ENCODE measurements at regions not wholly inside any gene's neighbourhood (a gene's known extent, or its start where the extent isn't known, plus 50 kb on each side); places are given as distances from the start of the nearest gene placed in this dataset.

GRCh38 chr12:105725054-105725453, 394.6 kb downstream of the C12orf75 start:
- Mint-ChIP-seq H3K27ac (no peak overlapping the region), H3K27me3 (peaks cover 4% of the 10 kb centered on the region), H3K4me3 (no peak overlapping the region), H3K36me3 (no peaks in the 10 kb centered on the region), H3K4me1 (no peaks in the 10 kb centered on the region), H3K9me3 (no peaks in the 10 kb centered on the region)

DNA sequence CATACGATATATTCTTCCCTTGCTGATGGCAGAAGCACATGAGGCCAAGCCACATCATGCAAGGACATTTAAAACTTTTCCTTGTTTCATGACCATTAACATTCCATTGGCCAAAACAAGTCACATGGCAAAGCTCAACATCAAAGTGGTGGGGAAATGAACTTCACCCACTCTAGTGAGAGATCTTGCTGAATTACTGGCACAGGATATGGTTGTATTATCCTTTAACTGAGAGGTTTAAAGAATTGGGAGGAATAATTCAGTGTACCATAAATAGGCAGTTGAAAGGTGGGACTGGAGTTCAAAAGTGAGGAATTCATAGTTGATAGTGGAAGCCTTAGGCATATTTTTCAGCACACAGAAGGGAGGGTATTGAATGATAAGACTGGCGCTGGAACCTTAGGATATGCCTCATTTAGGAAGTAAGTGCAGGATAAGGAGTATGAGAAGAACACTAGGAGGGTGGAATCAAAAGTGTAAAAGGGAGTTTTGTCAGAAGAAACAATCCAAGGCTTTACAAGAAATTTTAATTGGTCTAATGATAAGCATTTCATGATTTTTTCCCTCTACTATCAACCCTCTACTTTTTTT, 398.8 kb downstream of the C12orf75 start:
- H3K27me3 Mint-ChIP-seq, result peaks cover 4% of the 10 kb centered on the region
- H3K9me3 Mint-ChIP-seq, result no peaks in the 10 kb centered on the region
- H3K27ac Mint-ChIP-seq, result no peak overlapping the region
- H3K36me3 Mint-ChIP-seq, result no peaks in the 10 kb centered on the region
- no peak overlapping the region for H3K4me3 Mint-ChIP-seq
- no peaks in the 10 kb centered on the region for H3K4me1 Mint-ChIP-seq

- Mint-ChIP-seq H3K27me3 (peaks cover 4% of the 10 kb centered on the region), H3K36me3 (no peaks in the 10 kb centered on the region), H3K4me3 (no peak overlapping the region), H3K9me3 (no peaks in the 10 kb centered on the region), H3K4me1 (no peaks in the 10 kb centered on the region), H3K27ac (no peak overlapping the region)
Measured at GRCh38 chr12:105729926-105730325, 399.4 kb downstream of the C12orf75 start.

- Mint-ChIP-seq H3K4me1 (no peaks in the 10 kb centered on the region), H3K27me3 (no peaks in the 10 kb centered on the region), H3K27ac (no peak overlapping the region), H3K9me3 (no peaks in the 10 kb centered on the region), H3K36me3 (no peaks in the 10 kb centered on the region), H3K4me3 (no peak overlapping the region)
Measured at GRCh38 chr12:105733579-105733978, 403.1 kb downstream of the C12orf75 start.

GRCh38 chr12:105736498-105736897, 402.3 kb downstream of the NUAK1 start:
- H3K36me3 Mint-ChIP-seq, result no peaks in the 10 kb centered on the region
- no peaks in the 10 kb centered on the region for H3K9me3 Mint-ChIP-seq
- no peak overlapping the region for H3K4me3 Mint-ChIP-seq
- H3K27ac Mint-ChIP-seq, result no peak overlapping the region
- H3K27me3 Mint-ChIP-seq, result no peaks in the 10 kb centered on the region
- no peaks in the 10 kb centered on the region for H3K4me1 Mint-ChIP-seq

DNA sequence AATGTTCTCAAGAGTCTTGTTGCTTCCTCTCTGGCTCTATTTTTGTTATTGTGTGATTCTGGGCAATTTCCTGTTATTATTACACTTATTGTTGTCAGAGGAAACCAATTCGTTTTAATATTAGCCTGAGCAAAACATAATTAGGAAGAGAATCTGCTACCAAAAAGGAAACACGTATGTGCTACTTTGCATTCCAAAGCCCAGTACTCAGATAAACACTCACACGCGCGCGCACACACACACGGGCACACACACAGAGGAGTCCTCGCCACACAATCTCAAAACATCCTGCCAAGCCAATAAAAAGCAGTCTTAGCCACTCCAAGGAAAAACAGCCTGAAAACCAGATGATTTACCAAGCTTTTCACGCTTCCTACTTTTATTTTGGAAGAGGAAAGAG, 400.7 kb downstream of the NUAK1 start:
- no peak overlapping the region for H3K4me3 Mint-ChIP-seq
- H3K36me3 Mint-ChIP-seq, result no peaks in the 10 kb centered on the region
- H3K9me3 Mint-ChIP-seq, result no peaks in the 10 kb centered on the region
- H3K27ac Mint-ChIP-seq, result no peak overlapping the region
- H3K4me1 Mint-ChIP-seq, result no peaks in the 10 kb centered on the region
- H3K27me3 Mint-ChIP-seq, result peaks cover 3% of the 10 kb centered on the region

- H3K27me3 Mint-ChIP-seq, result peaks cover 3% of the 10 kb centered on the region
- H3K36me3 Mint-ChIP-seq, result no peaks in the 10 kb centered on the region
- no peaks in the 10 kb centered on the region for H3K9me3 Mint-ChIP-seq
- no peak overlapping the region for H3K27ac Mint-ChIP-seq
- no peak overlapping the region for H3K4me3 Mint-ChIP-seq
- H3K4me1 Mint-ChIP-seq, result no peaks in the 10 kb centered on the region
Measured at GRCh38 chr12:105740369-105740768, 398.4 kb downstream of the NUAK1 start.

GRCh38 chr12:105740970-105741725, 397.6 kb downstream of the NUAK1 start:
- no peaks in the 10 kb centered on the region for H3K9me3 Mint-ChIP-seq
- H3K27me3 Mint-ChIP-seq, result peaks cover 3% of the 10 kb centered on the region
- no peak overlapping the region for H3K4me3 Mint-ChIP-seq
- H3K27ac Mint-ChIP-seq, result no peak overlapping the region
- no peaks in the 10 kb centered on the region for H3K36me3 Mint-ChIP-seq
- no peaks in the 10 kb centered on the region for H3K4me1 Mint-ChIP-seq

- Mint-ChIP-seq H3K27me3 (peaks cover 3% of the 10 kb centered on the region), H3K4me1 (no peaks in the 10 kb centered on the region), H3K27ac (no peak overlapping the region), H3K36me3 (no peaks in the 10 kb centered on the region), H3K4me3 (no peak overlapping the region), H3K9me3 (no peaks in the 10 kb centered on the region)
Measured at GRCh38 chr12:105741786-105742566, 396.8 kb downstream of the NUAK1 start.

- Mint-ChIP-seq H3K9me3 (no peaks in the 10 kb centered on the region), H3K27me3 (peaks cover 3% of the 10 kb centered on the region), H3K36me3 (no peaks in the 10 kb centered on the region), H3K27ac (no peak overlapping the region), H3K4me3 (no peak overlapping the region), H3K4me1 (no peaks in the 10 kb centered on the region)
Measured at GRCh38 chr12:105742567-105742874, 396.2 kb downstream of the NUAK1 start.

DNA sequence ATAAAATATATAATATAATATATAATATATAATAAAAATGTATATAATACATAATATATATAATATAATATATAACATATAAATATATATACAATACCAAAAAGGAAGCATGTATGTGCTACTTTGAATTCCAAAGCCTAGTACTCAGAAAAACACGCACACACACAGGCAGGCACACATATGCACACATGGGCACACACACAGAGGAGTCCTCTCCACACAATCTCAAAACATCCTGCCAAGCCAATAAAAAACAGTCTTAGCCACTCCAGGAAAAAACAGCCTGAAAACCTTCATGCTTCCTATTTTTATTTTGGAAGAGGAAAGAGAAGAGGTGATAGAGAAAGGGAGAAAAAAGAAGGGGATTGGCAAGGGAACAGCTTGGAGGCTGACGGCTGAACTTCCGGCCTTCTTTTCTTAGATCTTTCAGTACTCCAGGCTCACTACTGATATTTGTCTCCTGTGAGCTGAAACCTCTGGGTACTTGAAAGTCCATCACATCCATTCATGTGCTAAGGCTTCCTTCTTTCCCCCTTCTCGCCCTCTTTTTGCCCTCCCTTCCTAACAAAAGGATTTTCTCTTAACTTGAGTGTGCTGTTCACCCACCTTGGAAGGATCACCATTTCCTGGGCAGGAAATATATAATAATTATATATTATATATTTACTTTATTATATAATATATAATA, 394.2 kb downstream of the NUAK1 start:
- no peak overlapping the region for H3K4me3 Mint-ChIP-seq
- no peaks in the 10 kb centered on the region for H3K4me1 Mint-ChIP-seq
- peaks cover 3% of the 10 kb centered on the region for H3K27me3 Mint-ChIP-seq
- H3K36me3 Mint-ChIP-seq, result no peaks in the 10 kb centered on the region
- no peaks in the 10 kb centered on the region for H3K9me3 Mint-ChIP-seq
- no peak overlapping the region for H3K27ac Mint-ChIP-seq

GRCh38 chr12:105745811-105746210, 392.9 kb downstream of the NUAK1 start:
- no peaks in the 10 kb centered on the region for H3K4me1 Mint-ChIP-seq
- no peaks in the 10 kb centered on the region for H3K36me3 Mint-ChIP-seq
- no peaks in the 10 kb centered on the region for H3K9me3 Mint-ChIP-seq
- H3K4me3 Mint-ChIP-seq, result no peak overlapping the region
- H3K27me3 Mint-ChIP-seq, result peaks cover 3% of the 10 kb centered on the region
- no peak overlapping the region for H3K27ac Mint-ChIP-seq

DNA sequence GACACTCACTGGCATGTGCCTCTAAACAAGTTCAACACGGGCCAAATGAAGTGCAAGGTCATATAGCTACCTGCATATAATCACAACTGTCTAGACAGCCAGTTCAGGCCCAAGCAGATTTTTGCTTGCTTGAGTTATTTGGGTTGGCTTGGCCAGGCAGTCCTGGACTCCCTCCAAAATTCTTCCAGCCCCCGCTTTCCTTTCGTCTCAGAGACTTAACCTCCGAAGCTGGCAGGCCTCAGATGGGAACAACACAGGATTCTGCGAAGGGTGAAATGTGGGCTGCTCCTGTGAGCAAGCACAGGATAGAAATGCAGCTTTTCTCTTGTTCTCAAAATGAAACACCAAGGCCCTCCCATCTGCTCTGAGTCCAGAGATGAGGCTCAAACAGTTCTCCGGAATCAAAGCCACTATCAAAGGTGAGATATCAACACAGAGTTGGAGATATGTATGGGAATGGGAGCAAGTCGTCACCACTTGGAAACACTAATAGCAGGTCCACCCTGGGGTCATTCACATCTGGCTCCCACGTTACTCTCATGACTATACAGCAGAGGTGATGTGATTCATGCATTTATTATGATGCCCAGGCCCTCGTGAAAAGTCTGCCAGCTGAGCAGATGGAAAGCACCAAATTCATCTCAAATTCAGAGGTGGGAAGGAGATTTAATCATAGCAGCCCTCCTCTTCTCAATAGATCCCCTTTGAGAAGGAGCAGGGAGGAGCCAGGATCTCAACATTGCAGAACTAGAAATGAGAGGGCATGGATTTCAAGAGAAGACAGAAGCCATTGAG, 389.8 kb downstream of the NUAK1 start:
- Mint-ChIP-seq H3K27ac (no peak overlapping the region), H3K4me3 (no peak overlapping the region), H3K27me3 (no peaks in the 10 kb centered on the region), H3K4me1 (no peaks in the 10 kb centered on the region), H3K36me3 (no peaks in the 10 kb centered on the region), H3K9me3 (no peaks in the 10 kb centered on the region)

DNA sequence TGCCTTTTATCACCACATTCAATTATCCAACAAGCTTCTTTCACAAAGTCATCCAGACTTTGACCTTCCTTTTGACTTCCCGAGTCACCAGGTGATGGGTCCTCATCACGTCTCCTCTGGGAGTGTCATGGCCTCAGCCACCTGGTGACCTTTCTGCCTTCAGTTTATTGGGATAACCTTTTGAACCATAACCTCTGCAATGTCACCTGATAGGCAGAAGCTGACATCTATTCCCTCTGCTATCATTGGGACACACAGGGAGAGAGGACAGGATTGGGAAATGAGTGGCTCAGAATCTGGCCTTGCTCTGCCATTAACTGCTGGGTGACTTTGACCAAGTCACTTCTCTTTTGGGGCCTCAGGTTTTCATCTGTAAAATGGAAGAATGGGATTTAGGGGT, 388.7 kb downstream of the NUAK1 start:
- Mint-ChIP-seq H3K4me1 (no peaks in the 10 kb centered on the region), H3K27me3 (no peaks in the 10 kb centered on the region), H3K36me3 (no peaks in the 10 kb centered on the region), H3K4me3 (no peak overlapping the region), H3K27ac (no peak overlapping the region), H3K9me3 (no peaks in the 10 kb centered on the region)

DNA sequence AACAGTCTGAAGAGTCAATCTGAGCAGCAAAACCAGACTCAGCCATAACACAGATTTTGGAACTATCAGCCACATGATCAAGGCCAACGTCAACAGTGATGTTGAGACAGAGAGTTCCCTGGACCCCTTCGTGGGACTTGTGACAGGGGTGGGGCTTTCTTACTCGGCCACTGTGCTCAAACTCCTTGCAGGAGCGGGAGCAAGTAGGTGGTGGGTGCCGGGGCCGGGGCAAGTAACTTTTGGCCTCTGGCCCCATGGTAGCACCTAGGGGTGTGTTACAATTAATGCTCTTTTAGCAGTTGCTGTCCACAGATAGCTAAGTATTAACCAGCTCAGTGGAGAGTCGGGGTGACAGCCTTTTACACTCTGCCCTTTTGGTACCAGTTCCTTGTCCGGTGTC, 384.4 kb downstream of the NUAK1 start:
- no peaks in the 10 kb centered on the region for H3K36me3 Mint-ChIP-seq
- H3K4me3 Mint-ChIP-seq, result no peak overlapping the region
- H3K27me3 Mint-ChIP-seq, result peaks cover 1% of the 10 kb centered on the region
- no peaks in the 10 kb centered on the region for H3K4me1 Mint-ChIP-seq
- no peaks in the 10 kb centered on the region for H3K9me3 Mint-ChIP-seq
- no peak overlapping the region for H3K27ac Mint-ChIP-seq
